Pancreas (tissue), 10 donors: ENCODE measurements at regions not wholly inside any gene's neighbourhood (a gene's known extent, or its start where the extent isn't known, plus 50 kb on each side); places are given as distances from the start of the nearest gene placed in this dataset.

ENCODE experiments used
- ATAC-seq, 4 donors: fragments of 200-7000 bp; cut with Tn5 transposase; one replicate each; pipeline versions ENCODE4 v1.8.0 to v1.9.1; 2020; ENCODE audit warnings: mild to moderate bottlenecking in 4 of 4, moderate library complexity in 4 of 4
- DNase-seq, 6 donors: peaks; one replicate each; pipeline ENCODE4 v3.0.0-alpha.2; 2020
- FAIRE-seq: peaks from 2 replicates; lab custom pipeline; 2012; peaks lifted over from hg19 to GRCh38; lab: Jason Lieb, UNC
- H3K27ac ChIP-seq, 4 donors: fragments of 200-600 bp; sonication (generic); 1 replicate in 3 of 4; 2 replicates in 1 of 4; pipeline versions ENCODE4 v1.5.0 to v1.8.0; 2020
- H3K27me3 ChIP-seq, 4 donors: fragments of 200-600 bp; one replicate each; pipeline ENCODE4 v1.8.0; 2021
- H3K36me3 ChIP-seq, 3 donors: fragments of 200-600 bp; sonication (generic) in 1 of 3; one replicate each; pipeline versions ENCODE4 v1.5.0 to v1.8.0; 2020 to 2021
- H3K4me1 ChIP-seq, 3 donors: fragments of 200-600 bp; one replicate each; pipeline ENCODE4 v1.8.0; 2021
- H3K4me3 ChIP-seq, 4 donors: fragments of 200-600 bp; sonication (generic) in 2 of 4; one replicate each; pipeline versions ENCODE4 v1.5.0 to v1.8.0; 2020 to 2021
- H3K9me3 ChIP-seq, 4 donors: fragments of 200-600 bp; one replicate each; pipeline ENCODE4 v1.8.0; 2021
- CTCF ChIP-seq, 4 donors: fragments of 200-600 bp; sonication (generic) in 3 of 4; IDR thresholded peaks; one replicate each; pipeline versions ENCODE4 v1.5.0 to v1.8.0; 2021; ENCODE audit warnings: antibody characterized with exemption in 4 of 4
- WGBS, 2 donors: extraction: QIAGEN DNeasy Blood & Tissue Kit; methylation state at CpG; one replicate each; pipeline ENCODE4 v1.1.7; 2013; 5-methylcytosine and 5-hydroxymethylcytosine counted together
- intact Hi-C, 3 donors: fragments of 100-400 bp; cut with DNase I; formaldehyde crosslinking; loops; one replicate each; pipeline versions ENCODE4 v1.11.1 to v1.14.2; 2022
- donor health status: healthy with polysubstance abuse.
- donor health status: DM: no; HTN: no; CAD: no; lungs with moderate emphysema.
- donor health status: DM: no; HTN: no; CAD: no.
- donor health status: control.
- donor health status: control.
- donor health status: Bipolar disorder and iron deficiency.
- donor health status: DM: yes; HTN: yes; CAD: no.
- donor health status: DM: no; HTN: no; CAD: no.
- donor health status: DM: no; HTN: no; CAD: no.
- donor health status: DM: yes; HTN: yes; CAD: no.

- no peaks in the 10 kb centered on the region for H3K36me3 ChIP-seq
- TF ChIP-seq CTCF (IDR thresholded peaks at IDR 0.05), result no peak
- H3K9me3 ChIP-seq, result no peaks in the 10 kb centered on the region
- ATAC-seq, result no peak
- no peak overlapping the region for H3K27ac ChIP-seq
- no peak for FAIRE-seq
- WGBS, 2 donors, result 50 to 58% methylated on average over 1 of the region's 1 CpG
- DNase-seq, result no peak
- no peaks in the 10 kb centered on the region for H3K27me3 ChIP-seq
- H3K4me3 ChIP-seq, result no peak overlapping the region
- H3K4me1 ChIP-seq, result no peaks in the 10 kb centered on the region
- intact Hi-C loops, result loop anchor here in 1 of 3 donors (10.0 kb wide), 1 partner anchor 1406 kb away; no protein-coding TSS in a partner anchor
Observed at GRCh38 chr6:14218519-14218800, 100.9 kb downstream of the CD83 start.

GRCh38 chr6:14221564-14222279 is 104.2 kb downstream of the CD83 start:
- ATAC-seq, result no peak
- Histone ChIP-seq H3K27ac (no peak overlapping the region), H3K4me3 (no peak overlapping the region), H3K4me1 (no peaks in the 10 kb centered on the region), H3K27me3 (no peaks in the 10 kb centered on the region), H3K36me3 (no peaks in the 10 kb centered on the region), H3K9me3 (no peaks in the 10 kb centered on the region)
- intact Hi-C loops, result no loop called here
- TF ChIP-seq CTCF (IDR thresholded peaks at IDR 0.05), result no peak
- no peak for FAIRE-seq
- WGBS, 2 donors, result 76 to 85% methylated on average over 8 of the region's 8 CpGs
- no peak for DNase-seq

GRCh38 chr6:14222956-14223355 is 105.4 kb downstream of the CD83 start:
- Histone ChIP-seq H3K36me3 (no peaks in the 10 kb centered on the region), H3K4me3 (no peak overlapping the region), H3K27me3 (no peaks in the 10 kb centered on the region), H3K27ac (no peak overlapping the region), H3K9me3 (no peaks in the 10 kb centered on the region), H3K4me1 (no peaks in the 10 kb centered on the region)
- ATAC-seq (no peak), DNase-seq (no peak), FAIRE-seq (no peak)
- TF ChIP-seq CTCF (IDR thresholded peaks at IDR 0.05), result no peak
- 87 to 91% methylated on average over 8 of the region's 8 CpGs for WGBS, 2 donors
- intact Hi-C loops, result no loop called here

GRCh38 chr6:14224359-14225103 is 107.0 kb downstream of the CD83 start:
- H3K4me1 ChIP-seq, result no peaks in the 10 kb centered on the region
- DNase-seq (no peak), FAIRE-seq (no peak), ATAC-seq (no peak)
- no peak overlapping the region for H3K4me3 ChIP-seq
- H3K9me3 ChIP-seq, result no peaks in the 10 kb centered on the region
- WGBS, 2 donors, result 82 to 83% methylated on average over 8 of the region's 8 CpGs
- intact Hi-C loops, result no loop called here
- no peak for TF ChIP-seq CTCF (IDR thresholded peaks at IDR 0.05)
- no peaks in the 10 kb centered on the region for H3K27me3 ChIP-seq
- H3K27ac ChIP-seq, result no peak overlapping the region
- no peaks in the 10 kb centered on the region for H3K36me3 ChIP-seq
